Left colon (tissue), 2 donors: ENCODE measurements at regions not wholly inside any gene's neighbourhood (a gene's known extent, or its start where the extent isn't known, plus 50 kb on each side); places are given as distances from the start of the nearest gene placed in this dataset.
"Not testable (repeated sequence)": the region's sequence is repeated elsewhere in the genome, so short reads cannot be mapped to it uniquely, and the experiment has no call there.

Experiments
- ATAC-seq: fragments of 200-7000 bp; cut with Tn5 transposase; one replicate; pipeline ENCODE4 v1.9.1; 2020; ENCODE audit warnings: mild to moderate bottlenecking, moderate library complexity
- DNase-seq, 2 donors: peaks; one replicate each; pipeline ENCODE4 v3.0.0-alpha.2; 2020
- intact Hi-C, 2 donors: fragments of 100-400 bp; cut with DNase I in 1 of 2; cut with micrococcal nuclease in 1 of 2; formaldehyde crosslinking; loops; one replicate each; pipeline versions ENCODE4 v1.11.2 to v1.14.0; 2022; cut with DNase I, micrococcal nuclease
- donor health status: DM: no; HTN: no; CAD: no.
- donor health status: DM: yes; HTN: yes; CAD: no.

- ATAC-seq, result no peak
- no peak for DNase-seq
- intact Hi-C loops, result no loop called here
These were observed 99.2 kb downstream of the DHRS2 start for GRCh38 chr14:23735394-23735793.

- ATAC-seq, DNase-seq, intact Hi-C loops: not testable (repeated sequence)
These were observed 108.2 kb downstream of the DHRS2 start for GRCh38 chr14:23744368-23744767.

GRCh38 chr14:23750357-23750756 lies 114.2 kb downstream of the DHRS2 start:
- ATAC-seq (no peak), DNase-seq (no peak)
- intact Hi-C loops, result no loop called here

- DNase-seq (no peak), ATAC-seq (no peak)
- intact Hi-C loops, result no loop called here
These were observed 115.5 kb downstream of the DHRS2 start for GRCh38 chr14:23751616-23752015.

- no peak for ATAC-seq
- intact Hi-C loops, result no loop called here
- no peak for DNase-seq
These were observed 127.2 kb downstream of the DHRS2 start for GRCh38 chr14:23763394-23763793.

- intact Hi-C loops, result no loop called here
- no peak for ATAC-seq
- DNase-seq, result no peak
These were observed 130.7 kb downstream of the DHRS2 start for GRCh38 chr14:23766737-23767401.

- intact Hi-C loops, ATAC-seq: not testable (repeated sequence)
These were observed 133.1 kb downstream of the DHRS2 start for GRCh38 chr14:23769221-23769728.

GRCh38 chr14:23773981-23774380 lies 137.8 kb downstream of the DHRS2 start:
- intact Hi-C loops, result no loop called here
- no peak for DNase-seq

More at GRCh38 chr14:23769221-23769728, 133.1 kb downstream of the DHRS2 start:
- not testable (repeated sequence) for DNase-seq

GRCh38 chr14:23776296-23776695 lies 140.1 kb downstream of the DHRS2 start:
- intact Hi-C loops, result no loop called here
- DNase-seq, result peak in 1 of 2 donors; percentile 3
- no peak for ATAC-seq

More at GRCh38 chr14:23773981-23774380, 137.8 kb downstream of the DHRS2 start:
- no peak for ATAC-seq

GRCh38 chr14:23785208-23785607 lies 149.0 kb downstream of the DHRS2 start:
- DNase-seq, result no peak
- intact Hi-C loops, result no loop called here
- no peak for ATAC-seq

GRCh38 chr14:23787436-23787835 lies 151.3 kb downstream of the DHRS2 start:
- ATAC-seq (no peak), DNase-seq (no peak)
- intact Hi-C loops, result no loop called here

GRCh38 chr14:23789696-23790095 lies 153.5 kb downstream of the DHRS2 start:
- intact Hi-C loops, result no loop called here
- DNase-seq (no peak), ATAC-seq (no peak)

- intact Hi-C loops, result no loop called here
- peak in 1 of 2 donors; percentile 30 for DNase-seq
- peak; percentile 83 for ATAC-seq
These were observed 157.4 kb downstream of the DHRS2 start for GRCh38 chr14:23793532-23793931.

GRCh38 chr14:23800811-23801210 lies 152.8 kb upstream of the DHRS4 start:
- no peak for ATAC-seq
- DNase-seq, result no peak
- intact Hi-C loops, result no loop called here

- no peak for ATAC-seq
- intact Hi-C loops, result no loop called here
These were observed 151.8 kb upstream of the DHRS4 start for GRCh38 chr14:23801766-23802165.

GRCh38 chr14:23804817-23805216 lies 148.8 kb upstream of the DHRS4 start:
- ATAC-seq, result no peak
- intact Hi-C loops, result no loop called here

More at GRCh38 chr14:23801766-23802165, 151.8 kb upstream of the DHRS4 start:
- DNase-seq, result no peak

GRCh38 chr14:23805761-23806160 lies 147.8 kb upstream of the DHRS4 start:
- no peak for ATAC-seq

More at GRCh38 chr14:23804817-23805216, 148.8 kb upstream of the DHRS4 start:
- no peak for DNase-seq

GRCh38 chr14:23814527-23815256 lies 138.9 kb upstream of the DHRS4 start:
- intact Hi-C loops, result no loop called here
- DNase-seq (no peak), ATAC-seq (no peak)

More at GRCh38 chr14:23805761-23806160, 147.8 kb upstream of the DHRS4 start:
- DNase-seq, result no peak
- intact Hi-C loops, result no loop called here

GRCh38 chr14:23816371-23816770 lies 137.2 kb upstream of the DHRS4 start:
- peak; percentile 98 for ATAC-seq
- DNase-seq, result peak; percentile 34 to 38
- intact Hi-C loops, result no loop called here

- intact Hi-C loops, result no loop called here
- no peak for DNase-seq
- no peak for ATAC-seq
These were observed 136.3 kb upstream of the DHRS4 start for GRCh38 chr14:23817164-23817767.
